Fibroblast of the aortic adventitia (primary cell): ENCODE measurements at regions not wholly inside any gene's neighbourhood (a gene's known extent, or its start where the extent isn't known, plus 50 kb on each side); places are given as distances from the start of the nearest gene placed in this dataset.

Source experiments
- DNase-seq: peaks from one replicate; pipeline ENCODE4 v3.0.0-alpha.2; 2010; ENCODE audit warnings: low read depth
- H3K4me3 ChIP-seq: 2 replicates; pipeline ENCODE4 v1.5.1; 2011; ENCODE audit warnings: low read depth, mild to moderate bottlenecking, control low read depth, low read length, moderate library complexity
- TF ChIP-seq, protein P1 (sequence below): IDR thresholded peaks from 2 replicates; pipeline ENCODE4 v1.5.1; 2011; ENCODE audit warnings: mild to moderate bottlenecking, low read length, control low read depth, inconsistent platforms; ENCODE audit not compliant: insufficient read depth

DNA sequence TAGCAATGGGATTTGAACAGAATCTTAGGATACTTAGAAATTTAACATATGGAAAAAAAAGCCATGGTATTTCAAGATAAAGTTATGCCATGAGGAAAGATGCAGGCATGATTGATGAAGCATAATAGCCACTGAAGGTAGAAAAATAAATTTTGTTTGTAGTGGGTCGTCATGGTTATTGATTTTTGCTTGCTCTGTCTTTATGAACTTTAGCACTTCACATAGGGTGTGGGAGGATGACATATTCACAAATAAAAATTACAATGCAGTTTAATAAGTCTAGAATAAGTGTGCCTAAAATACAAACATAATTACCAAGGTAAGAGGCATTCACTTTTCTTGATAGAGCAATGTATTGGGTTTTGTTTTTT lies 129.1 kb upstream of the SEMA3E start:
- TF ChIP-seq, protein P1, sequence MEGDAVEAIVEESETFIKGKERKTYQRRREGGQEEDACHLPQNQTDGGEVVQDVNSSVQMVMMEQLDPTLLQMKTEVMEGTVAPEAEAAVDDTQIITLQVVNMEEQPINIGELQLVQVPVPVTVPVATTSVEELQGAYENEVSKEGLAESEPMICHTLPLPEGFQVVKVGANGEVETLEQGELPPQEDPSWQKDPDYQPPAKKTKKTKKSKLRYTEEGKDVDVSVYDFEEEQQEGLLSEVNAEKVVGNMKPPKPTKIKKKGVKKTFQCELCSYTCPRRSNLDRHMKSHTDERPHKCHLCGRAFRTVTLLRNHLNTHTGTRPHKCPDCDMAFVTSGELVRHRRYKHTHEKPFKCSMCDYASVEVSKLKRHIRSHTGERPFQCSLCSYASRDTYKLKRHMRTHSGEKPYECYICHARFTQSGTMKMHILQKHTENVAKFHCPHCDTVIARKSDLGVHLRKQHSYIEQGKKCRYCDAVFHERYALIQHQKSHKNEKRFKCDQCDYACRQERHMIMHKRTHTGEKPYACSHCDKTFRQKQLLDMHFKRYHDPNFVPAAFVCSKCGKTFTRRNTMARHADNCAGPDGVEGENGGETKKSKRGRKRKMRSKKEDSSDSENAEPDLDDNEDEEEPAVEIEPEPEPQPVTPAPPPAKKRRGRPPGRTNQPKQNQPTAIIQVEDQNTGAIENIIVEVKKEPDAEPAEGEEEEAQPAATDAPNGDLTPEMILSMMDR, result no peak
- H3K4me3 ChIP-seq, result no peak overlapping the region
- no peak for DNase-seq

DNA sequence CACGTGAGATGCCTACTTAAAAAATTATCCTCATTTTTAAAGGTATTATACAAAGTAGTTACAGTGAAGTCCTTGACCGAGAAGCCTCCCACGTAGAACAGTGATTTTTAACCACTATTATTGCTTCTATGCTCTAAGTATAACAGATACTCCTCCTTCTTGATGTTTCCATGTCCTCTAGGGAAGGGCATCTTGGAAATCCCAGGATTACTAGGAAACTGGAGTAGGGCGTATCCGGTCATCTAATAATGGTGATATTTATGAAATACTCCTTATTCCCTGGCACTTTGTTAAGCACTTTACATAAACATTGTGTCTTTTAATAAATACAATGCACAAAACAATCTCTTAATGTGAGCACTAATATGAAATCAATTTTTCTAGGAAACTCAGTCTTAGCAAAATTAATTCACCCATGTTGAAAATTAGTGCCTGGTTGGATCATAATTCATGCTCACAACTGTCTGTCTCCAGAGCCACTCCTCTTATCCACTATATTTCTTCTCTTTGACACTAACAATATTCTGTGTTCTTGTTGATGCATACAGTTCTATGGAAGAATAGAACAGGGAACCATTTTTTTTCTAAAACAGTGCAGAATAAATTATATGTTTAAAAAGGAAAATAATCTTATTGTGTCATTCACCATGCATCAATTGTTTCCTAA lies 128.6 kb upstream of the SEMA3E start:
- no peak for DNase-seq
- TF ChIP-seq, protein P1, result no peak
- no peak overlapping the region for H3K4me3 ChIP-seq

DNA sequence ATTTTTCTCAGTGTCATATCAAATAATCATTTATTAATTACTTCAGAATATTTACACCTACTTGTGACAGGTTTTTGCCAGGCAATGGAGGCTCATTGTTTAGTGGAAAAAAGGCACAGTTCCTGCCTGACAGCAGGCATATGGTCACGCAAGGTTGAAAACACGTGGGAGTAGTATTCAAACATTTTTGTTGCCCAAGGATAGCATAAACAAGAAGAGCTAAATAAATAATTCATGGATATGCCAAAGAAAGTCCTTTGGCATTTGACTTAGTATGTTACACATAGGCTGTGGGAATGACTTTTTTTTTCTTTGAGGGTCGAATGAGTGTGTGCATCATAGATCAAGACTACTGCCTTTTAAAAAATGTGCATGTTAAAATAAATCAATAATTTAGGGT lies 120.5 kb upstream of the SEMA3E start:
- TF ChIP-seq, protein P1, result no peak
- no peak overlapping the region for H3K4me3 ChIP-seq
- no peak for DNase-seq

DNA sequence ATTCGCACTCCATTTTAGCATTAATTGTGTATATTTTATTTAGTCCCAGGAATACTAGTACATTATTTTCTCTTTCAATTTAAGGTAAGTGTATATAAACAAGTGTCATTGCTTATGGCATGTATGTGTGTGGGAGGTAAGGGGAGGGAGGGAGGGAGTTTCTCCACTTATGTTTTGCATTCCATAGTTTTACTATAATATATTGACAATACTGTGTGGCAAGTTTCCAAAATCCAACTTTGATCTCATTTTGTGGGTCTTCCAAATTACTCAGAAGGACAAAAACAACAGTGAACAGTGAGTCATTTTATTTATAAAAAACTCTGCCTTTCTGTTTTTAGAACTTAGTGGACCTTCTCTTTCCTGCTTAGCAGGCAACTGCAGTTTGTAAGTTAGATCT lies 102.3 kb upstream of the SEMA3E start:
- no peak overlapping the region for H3K4me3 ChIP-seq
- DNase-seq, result peak; percentile 2
- TF ChIP-seq, protein P1, result no peak

DNA sequence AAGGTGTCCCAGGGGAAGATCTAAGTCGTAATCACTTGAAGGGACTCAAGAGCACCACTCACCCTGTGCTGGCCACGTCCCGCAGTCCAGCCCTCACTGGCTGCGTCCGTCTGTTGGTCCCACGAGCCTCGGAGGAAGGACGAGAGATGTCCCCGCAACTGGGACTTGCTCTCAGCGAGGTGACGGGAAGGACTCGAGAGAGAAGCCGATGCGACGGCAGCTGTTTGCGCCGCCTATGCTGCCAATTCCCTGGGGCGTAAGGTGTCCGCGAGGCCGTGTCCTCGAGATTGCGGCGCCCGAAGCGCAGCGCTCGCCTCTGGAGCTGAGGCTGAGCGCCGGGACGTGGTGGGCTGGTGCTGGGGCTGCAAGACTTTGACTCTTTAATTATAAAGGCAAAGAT lies 100.6 kb upstream of the SEMA3E start:
- TF ChIP-seq, protein P1, result no peak
- no peak overlapping the region for H3K4me3 ChIP-seq
- DNase-seq, result no peak

DNA sequence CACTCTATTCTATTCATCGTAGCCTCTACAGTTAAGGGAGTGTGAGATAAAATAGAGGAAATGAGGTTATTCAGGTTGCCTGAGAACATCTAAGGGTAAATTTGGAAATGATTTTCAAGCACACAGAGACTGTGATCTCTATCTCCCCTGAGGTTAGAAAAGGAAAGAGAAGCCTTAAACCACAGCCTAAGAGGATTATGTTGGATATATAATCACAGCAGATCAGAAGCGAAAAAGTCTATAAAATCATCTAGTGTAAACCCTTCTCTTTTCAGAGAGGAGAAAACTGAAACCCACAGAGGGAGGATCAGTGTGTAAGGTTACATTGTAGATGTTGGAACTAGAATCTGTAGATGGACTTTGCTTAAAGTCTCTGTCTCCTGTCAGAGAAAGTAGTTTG lies 90.6 kb upstream of the SEMA3E start:
- TF ChIP-seq, protein P1, result no peak
- no peak for DNase-seq
- no peak overlapping the region for H3K4me3 ChIP-seq

DNA sequence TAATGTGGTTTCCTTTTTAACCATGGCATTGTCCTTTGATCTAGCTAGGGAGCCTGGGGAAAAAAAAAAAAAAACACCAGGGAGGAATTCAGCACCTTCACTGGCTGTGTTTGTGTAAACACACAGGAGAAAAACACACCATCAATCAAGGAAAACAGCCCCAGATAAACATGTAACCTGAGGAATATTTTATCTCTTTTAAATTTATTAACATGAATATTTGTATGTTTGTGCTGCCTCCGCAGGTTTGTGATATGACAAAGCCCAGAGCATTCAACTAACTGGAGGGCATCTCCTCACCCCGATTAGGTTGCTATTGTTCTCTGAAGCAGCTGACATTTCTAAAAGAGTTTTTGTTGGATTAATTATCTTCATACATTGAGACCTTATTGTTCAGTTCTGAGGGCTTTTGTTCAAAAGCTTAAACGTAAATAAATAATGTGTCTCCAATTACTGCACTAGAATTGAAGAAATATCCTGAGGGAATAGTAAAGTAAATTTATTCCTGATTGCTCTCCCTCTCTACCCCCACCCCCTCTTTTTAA lies 89.4 kb upstream of the SEMA3E start:
- no peak for DNase-seq
- H3K4me3 ChIP-seq, result no peak overlapping the region
- TF ChIP-seq, protein P1, result no peak
